GM06990 (cell line): ENCODE measurements at regions not wholly inside any gene's neighbourhood (a gene's known extent, or its start where the extent isn't known, plus 50 kb on each side); places are given as distances from the start of the nearest gene placed in this dataset.

ENCODE experiments used
- DNase-seq: peaks from one replicate; pipeline ENCODE4 v3.0.0-alpha.2; 2011; ENCODE audit not compliant: insufficient read length; ENCODE audit errors: extremely low read depth
- H3K27me3 ChIP-seq: replicated peaks from 2 replicates; pipeline ENCODE4 v1.6.0; 2011; ENCODE audit warnings: low read length; ENCODE audit not compliant: control insufficient read depth, insufficient read depth
- H3K36me3 ChIP-seq: 2 replicates; pipeline ENCODE4 v1.5.1; 2011; ENCODE audit warnings: low read length; ENCODE audit not compliant: control insufficient read depth, insufficient read depth
- H3K4me3 ChIP-seq: replicated peaks from 2 replicates; pipeline ENCODE4 v1.5.1; 2011; ENCODE audit warnings: low read depth, mild to moderate bottlenecking, control low read depth, low read length
- CTCF ChIP-seq: IDR thresholded peaks from 2 replicates; pipeline ENCODE4 v1.5.1; 2011; ENCODE audit warnings: low read length, control low read depth, mild to moderate bottlenecking, inconsistent platforms; ENCODE audit not compliant: insufficient read depth, poor library complexity, severe bottlenecking

- no peak overlapping the region for H3K4me3 ChIP-seq
- no peak for TF ChIP-seq CTCF
- no peaks in the 10 kb centered on the region for H3K36me3 ChIP-seq
- H3K27me3 ChIP-seq: no peaks in the 10 kb centered on the region
- no peak for DNase-seq
Observed at GRCh38 chrX:97740886-97741285, 857.2 kb downstream of the RPA4 start.

GRCh38 chrX:97743014-97743413 is 859.3 kb downstream of the RPA4 start:
- no peak overlapping the region for H3K4me3 ChIP-seq
- TF ChIP-seq CTCF: peak; percentile 34
- no peaks in the 10 kb centered on the region for H3K36me3 ChIP-seq
- H3K27me3 ChIP-seq: no peaks in the 10 kb centered on the region
- no peak for DNase-seq

- H3K4me3 ChIP-seq: no peak overlapping the region
- no peaks in the 10 kb centered on the region for H3K36me3 ChIP-seq
- no peaks in the 10 kb centered on the region for H3K27me3 ChIP-seq
- TF ChIP-seq CTCF: no peak
- no peak for DNase-seq
Observed at GRCh38 chrX:97747346-97747745, 863.6 kb downstream of the RPA4 start.

GRCh38 chrX:97751016-97751415 is 867.3 kb downstream of the RPA4 start:
- no peak for TF ChIP-seq CTCF
- Histone ChIP-seq H3K27me3 (no peaks in the 10 kb centered on the region), H3K36me3 (no peaks in the 10 kb centered on the region), H3K4me3 (no peak overlapping the region)
- DNase-seq: no peak

GRCh38 chrX:97751735-97752134 is 868.0 kb downstream of the RPA4 start:
- TF ChIP-seq CTCF: no peak
- Histone ChIP-seq H3K4me3 (no peak overlapping the region), H3K27me3 (no peaks in the 10 kb centered on the region), H3K36me3 (no peaks in the 10 kb centered on the region)
- no peak for DNase-seq

- H3K36me3 ChIP-seq: no peaks in the 10 kb centered on the region
- TF ChIP-seq CTCF: no peak
- no peak overlapping the region for H3K4me3 ChIP-seq
- no peaks in the 10 kb centered on the region for H3K27me3 ChIP-seq
- no peak for DNase-seq
Observed at GRCh38 chrX:97756879-97757278, 873.2 kb downstream of the RPA4 start.
